ENCODE measurements at regions not wholly inside any gene's neighbourhood (a gene's known extent, or its start where the extent isn't known, plus 50 kb on each side); places are given as distances from the start of the nearest gene placed in this dataset.
"Not testable (repeated sequence)": the region's sequence is repeated elsewhere in the genome, so short reads cannot be mapped to it uniquely, and the experiment has no call there.

GRCh38 chr5:62886603-62887315 is 308.1 kb downstream of the LRRC70 start:
- Histone ChIP-seq H3K4me3 (no peak overlapping the region), H3K27ac (no peak overlapping the region)
- TF ChIP-seq CTCF (IDR thresholded peaks at IDR 0.05), result no peak
- no peak for TF ChIP-seq POLR2A (IDR thresholded peaks at IDR 0.05)

GRCh38 chr5:62837330-62837729 is 258.7 kb downstream of the LRRC70 start:
- H3K4me3 ChIP-seq, H3K36me3 ChIP-seq, H3K9me3 ChIP-seq, H3K4me1 ChIP-seq, DNase-seq, H3K27ac ChIP-seq, H3K27me3 ChIP-seq: not testable (repeated sequence)

More at GRCh38 chr5:62886603-62887315, 308.1 kb downstream of the LRRC70 start:
- Histone ChIP-seq H3K27me3 (no peaks in the 10 kb centered on the region), H3K36me3 (no peaks in the 10 kb centered on the region), H3K4me1 (no peaks in the 10 kb centered on the region), H3K9me3 (no peaks in the 10 kb centered on the region)
- DNase-seq, result no peak

- Histone ChIP-seq H3K4me3 (no peak overlapping the region), H3K9me3 (no peaks in the 10 kb centered on the region), H3K27ac (no peak overlapping the region), H3K36me3 (no peaks in the 10 kb centered on the region), H3K4me1 (no peaks in the 10 kb centered on the region), H3K27me3 (no peaks in the 10 kb centered on the region)
- TF ChIP-seq POLR2A (IDR thresholded peaks at IDR 0.05) (no peak), CTCF (IDR thresholded peaks at IDR 0.05) (no peak)
- no peak for DNase-seq
These were observed 251.0 kb downstream of the LRRC70 start for GRCh38 chr5:62829604-62829986.

- DNase-seq, result no peak
- Histone ChIP-seq H3K9me3 (no peaks in the 10 kb centered on the region), H3K4me3 (no peak overlapping the region), H3K4me1 (no peaks in the 10 kb centered on the region), H3K27ac (no peak overlapping the region), H3K27me3 (no peaks in the 10 kb centered on the region), H3K36me3 (no peaks in the 10 kb centered on the region)
- no peak for TF ChIP-seq CTCF (IDR thresholded peaks at IDR 0.05)
- no peak for TF ChIP-seq POLR2A (IDR thresholded peaks at IDR 0.05)
These were observed 250.4 kb downstream of the LRRC70 start for GRCh38 chr5:62828742-62829603.

- no peak for TF ChIP-seq CTCF (IDR thresholded peaks at IDR 0.05)
- no peak for TF ChIP-seq POLR2A (IDR thresholded peaks at IDR 0.05)
- no peaks in the 10 kb centered on the region for H3K27me3 ChIP-seq
These were observed 247.1 kb downstream of the LRRC70 start for GRCh38 chr5:62825623-62826220.

GRCh38 chr5:62824936-62825335 is 246.3 kb downstream of the LRRC70 start:
- Histone ChIP-seq H3K36me3 (no peaks in the 10 kb centered on the region), H3K9me3 (no peaks in the 10 kb centered on the region), H3K27ac (no peak overlapping the region), H3K4me3 (no peak overlapping the region), H3K4me1 (no peaks in the 10 kb centered on the region), H3K27me3 (no peaks in the 10 kb centered on the region)
- TF ChIP-seq POLR2A (IDR thresholded peaks at IDR 0.05) (no peak), CTCF (IDR thresholded peaks at IDR 0.05) (no peak)
- no peak for DNase-seq

More at GRCh38 chr5:62825623-62826220, 247.1 kb downstream of the LRRC70 start:
- Histone ChIP-seq H3K4me1 (no peaks in the 10 kb centered on the region), H3K36me3 (no peaks in the 10 kb centered on the region), H3K9me3 (no peaks in the 10 kb centered on the region), H3K27ac (no peak overlapping the region), H3K4me3 (no peak overlapping the region)
- no peak for DNase-seq

GRCh38 chr5:62817043-62817442 is 238.4 kb downstream of the LRRC70 start:
- H3K9me3 ChIP-seq, H3K36me3 ChIP-seq, DNase-seq, H3K27ac ChIP-seq, H3K27me3 ChIP-seq, H3K4me1 ChIP-seq, H3K4me3 ChIP-seq: not testable (repeated sequence)

Measured in Peyer's patch (tissue), 4 donors.